GM06990 (cell line): ENCODE measurements at regions not wholly inside any gene's neighbourhood (a gene's known extent, or its start where the extent isn't known, plus 50 kb on each side); places are given as distances from the start of the nearest gene placed in this dataset.

Source experiments
- DNase-seq: peaks from one replicate; pipeline ENCODE4 v3.0.0-alpha.2; 2011; ENCODE audit not compliant: insufficient read length; ENCODE audit errors: extremely low read depth
- H3K27me3 ChIP-seq: replicated peaks from 2 replicates; pipeline ENCODE4 v1.6.0; 2011; ENCODE audit warnings: low read length; ENCODE audit not compliant: control insufficient read depth, insufficient read depth
- H3K36me3 ChIP-seq: 2 replicates; pipeline ENCODE4 v1.5.1; 2011; ENCODE audit warnings: low read length; ENCODE audit not compliant: control insufficient read depth, insufficient read depth
- H3K4me3 ChIP-seq: replicated peaks from 2 replicates; pipeline ENCODE4 v1.5.1; 2011; ENCODE audit warnings: low read depth, mild to moderate bottlenecking, control low read depth, low read length
- TF ChIP-seq, protein P1 (sequence below): IDR thresholded peaks from 2 replicates; pipeline ENCODE4 v1.5.1; 2011; ENCODE audit warnings: low read length, control low read depth, mild to moderate bottlenecking, inconsistent platforms; ENCODE audit not compliant: insufficient read depth, poor library complexity, severe bottlenecking

DNA sequence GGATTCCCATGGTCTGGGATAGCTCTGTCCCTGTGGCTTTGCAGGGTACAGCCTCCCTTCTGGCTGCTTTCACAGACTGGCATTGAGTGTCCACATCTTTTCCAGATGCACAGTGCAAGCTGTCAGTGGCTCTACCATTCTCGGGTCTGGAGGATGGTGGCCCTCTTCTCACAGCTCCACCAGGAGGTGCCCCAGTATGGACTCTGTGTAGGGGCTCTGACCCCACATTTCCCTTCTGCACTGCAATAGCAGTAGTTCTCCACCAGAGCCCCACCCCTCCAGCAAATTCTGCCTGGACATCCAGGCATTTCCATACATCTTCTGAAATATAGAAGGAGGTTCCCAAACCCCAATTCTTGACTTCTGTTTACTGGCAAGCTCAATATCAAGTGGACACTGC, 50.2 kb upstream of the GRID2 start:
- DNase-seq, result no peak

More for the DNA sequence above, 50.2 kb upstream of the GRID2 start:
- H3K36me3 ChIP-seq, result no peaks in the 10 kb centered on the region
- no peak overlapping the region for H3K4me3 ChIP-seq
- no peaks in the 10 kb centered on the region for H3K27me3 ChIP-seq
- TF ChIP-seq, protein P1, sequence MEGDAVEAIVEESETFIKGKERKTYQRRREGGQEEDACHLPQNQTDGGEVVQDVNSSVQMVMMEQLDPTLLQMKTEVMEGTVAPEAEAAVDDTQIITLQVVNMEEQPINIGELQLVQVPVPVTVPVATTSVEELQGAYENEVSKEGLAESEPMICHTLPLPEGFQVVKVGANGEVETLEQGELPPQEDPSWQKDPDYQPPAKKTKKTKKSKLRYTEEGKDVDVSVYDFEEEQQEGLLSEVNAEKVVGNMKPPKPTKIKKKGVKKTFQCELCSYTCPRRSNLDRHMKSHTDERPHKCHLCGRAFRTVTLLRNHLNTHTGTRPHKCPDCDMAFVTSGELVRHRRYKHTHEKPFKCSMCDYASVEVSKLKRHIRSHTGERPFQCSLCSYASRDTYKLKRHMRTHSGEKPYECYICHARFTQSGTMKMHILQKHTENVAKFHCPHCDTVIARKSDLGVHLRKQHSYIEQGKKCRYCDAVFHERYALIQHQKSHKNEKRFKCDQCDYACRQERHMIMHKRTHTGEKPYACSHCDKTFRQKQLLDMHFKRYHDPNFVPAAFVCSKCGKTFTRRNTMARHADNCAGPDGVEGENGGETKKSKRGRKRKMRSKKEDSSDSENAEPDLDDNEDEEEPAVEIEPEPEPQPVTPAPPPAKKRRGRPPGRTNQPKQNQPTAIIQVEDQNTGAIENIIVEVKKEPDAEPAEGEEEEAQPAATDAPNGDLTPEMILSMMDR, result no peak
